GM19372 (cell line): ENCODE measurements at regions not wholly inside any gene's neighbourhood (a gene's known extent, or its start where the extent isn't known, plus 50 kb on each side); places are given as distances from the start of the nearest gene placed in this dataset.

Experiments used
- ATAC-seq: cut with Tn5 transposase; IDR thresholded peaks from one replicate; pipeline ENCODE4 v1.9.1; 2021; ENCODE audit warnings: mild to moderate bottlenecking, low read depth, moderate library complexity; ENCODE audit not compliant: unreplicated experiment

DNA sequence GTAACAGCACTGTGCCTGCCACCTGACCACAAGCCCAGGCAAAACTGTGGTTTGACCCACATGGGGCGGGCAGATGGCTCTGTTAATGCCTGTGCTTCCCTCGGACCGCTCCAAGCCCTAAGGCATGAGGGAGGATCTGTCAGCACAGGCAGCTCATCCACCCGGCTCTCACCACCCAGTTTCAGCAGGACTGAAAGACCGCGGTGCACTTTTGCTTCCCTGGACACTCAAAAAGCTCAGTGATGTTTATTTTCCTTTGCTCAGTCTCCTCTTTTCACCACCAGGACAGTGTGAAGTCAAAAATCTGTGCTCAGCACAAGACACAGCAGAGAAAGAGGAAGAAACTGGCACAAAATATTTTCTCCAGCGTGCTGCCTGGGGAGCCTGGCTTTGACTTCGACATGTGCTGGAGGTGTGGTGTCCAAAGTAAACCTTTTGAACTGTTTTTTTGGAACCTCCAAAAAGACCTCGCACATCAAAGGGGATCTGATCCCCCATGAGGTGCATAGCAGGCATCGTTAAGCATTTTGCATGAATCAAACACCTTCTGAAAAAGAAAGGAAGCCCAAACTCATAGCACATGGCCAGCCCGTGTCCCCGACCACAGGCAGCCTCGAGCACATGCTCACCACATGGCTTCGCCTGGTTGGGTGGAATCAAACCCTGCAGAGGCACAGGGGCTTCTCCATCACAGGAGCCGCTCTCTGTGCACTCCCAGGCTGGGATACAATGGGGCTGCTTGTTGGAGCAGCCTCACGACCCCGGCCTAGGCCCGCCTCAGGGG, 441.7 kb upstream of the JARID2 start:
- no peak for ATAC-seq

DNA sequence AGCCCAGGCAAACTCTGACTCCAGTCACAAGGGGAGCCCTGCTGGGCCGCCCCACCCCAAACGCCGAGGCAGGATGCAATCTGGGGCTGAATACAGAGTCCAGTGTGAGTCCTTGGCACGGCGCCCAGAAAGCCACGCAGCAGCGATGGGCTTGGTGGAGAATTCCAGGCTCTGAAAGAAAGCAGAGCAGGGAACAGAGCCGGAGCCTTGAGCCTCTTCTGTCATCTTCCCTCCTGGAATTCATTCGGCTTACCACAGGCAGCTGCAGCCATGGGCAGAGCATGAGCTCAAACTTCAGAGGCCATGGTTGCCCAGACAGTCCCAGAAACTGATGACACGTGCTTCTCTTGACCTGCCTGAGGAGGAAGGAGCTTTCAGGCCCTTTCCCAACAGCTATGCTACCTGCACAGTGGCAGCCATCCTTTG, 441.1 kb upstream of the JARID2 start:
- no peak for ATAC-seq

DNA sequence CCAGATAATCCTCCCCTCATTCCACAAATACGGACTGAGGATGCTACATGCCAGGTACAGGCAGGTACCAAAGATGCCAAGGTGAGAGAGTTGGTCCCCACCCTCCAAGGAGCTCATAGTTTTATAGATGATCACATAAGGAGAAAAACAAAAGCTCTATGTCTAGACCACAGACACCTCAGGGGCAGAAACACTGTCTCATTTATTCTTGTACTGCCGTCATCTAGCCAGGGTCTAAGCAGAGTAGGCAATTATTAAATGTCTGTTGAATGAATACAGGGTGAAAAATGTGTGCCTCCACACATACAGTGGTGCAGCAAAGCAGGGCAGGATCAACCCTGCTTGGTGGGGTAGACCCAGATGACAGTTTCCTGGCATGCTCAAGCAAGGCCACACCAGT, 439.8 kb upstream of the JARID2 start:
- ATAC-seq, result no peak

DNA sequence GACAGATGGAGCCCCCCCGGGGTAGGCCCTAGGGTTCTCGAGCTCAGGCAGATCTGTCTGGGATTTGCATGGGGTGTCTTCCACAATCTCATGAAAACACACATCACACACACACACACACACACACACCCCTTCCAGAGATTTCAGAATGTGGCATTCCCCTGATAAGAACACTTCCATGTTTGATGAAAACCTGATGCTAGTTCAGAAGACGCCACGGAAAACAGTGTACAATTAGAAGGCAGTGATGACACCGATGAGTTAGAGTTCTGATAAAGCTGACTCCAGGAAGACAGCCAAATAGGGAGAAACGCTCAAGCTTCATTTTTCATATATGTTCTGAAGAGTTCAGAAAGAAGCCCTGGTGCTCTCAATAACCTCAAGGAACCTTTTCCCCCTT, 438.7 kb upstream of the JARID2 start:
- ATAC-seq, result no peak

DNA sequence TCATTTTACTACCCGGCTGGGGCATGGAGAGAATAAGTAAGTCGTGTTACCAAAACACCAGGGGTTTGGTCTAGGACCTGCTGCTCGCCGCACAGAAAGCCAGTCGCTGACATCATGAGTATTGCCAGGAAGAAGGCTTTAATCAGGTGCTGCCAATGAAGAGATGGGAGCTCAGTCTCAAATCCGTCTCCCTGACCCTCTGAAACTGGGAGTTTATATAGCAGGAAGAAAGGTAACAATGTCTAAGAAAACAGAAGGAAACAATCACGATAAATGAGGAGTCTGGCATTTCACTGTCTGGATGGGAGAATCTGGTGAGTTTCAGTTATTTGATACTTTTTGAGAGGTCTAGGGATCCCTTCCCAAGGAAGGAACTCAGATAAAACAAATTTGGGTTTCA, 437.9 kb upstream of the JARID2 start:
- no peak for ATAC-seq

DNA sequence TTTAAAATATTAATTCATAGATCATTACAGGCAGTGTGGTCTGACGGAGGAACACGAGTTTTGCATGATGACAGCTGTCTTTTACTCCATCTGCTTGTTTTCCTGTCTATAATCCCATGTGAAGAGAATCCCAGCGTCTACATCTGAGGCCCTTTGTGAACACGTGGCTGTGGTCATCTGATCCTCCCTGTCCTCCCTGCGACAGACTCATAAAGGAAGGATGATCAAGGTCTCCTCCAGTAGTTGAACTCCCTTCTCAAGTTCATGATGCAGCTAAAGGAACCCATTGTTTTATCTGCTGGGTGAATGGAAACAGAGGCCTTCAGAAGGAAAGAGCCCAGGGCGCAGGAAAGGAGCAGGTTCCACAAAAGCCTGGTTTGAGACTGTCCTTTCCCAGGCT, 435.8 kb upstream of the JARID2 start:
- ATAC-seq, result no peak

DNA sequence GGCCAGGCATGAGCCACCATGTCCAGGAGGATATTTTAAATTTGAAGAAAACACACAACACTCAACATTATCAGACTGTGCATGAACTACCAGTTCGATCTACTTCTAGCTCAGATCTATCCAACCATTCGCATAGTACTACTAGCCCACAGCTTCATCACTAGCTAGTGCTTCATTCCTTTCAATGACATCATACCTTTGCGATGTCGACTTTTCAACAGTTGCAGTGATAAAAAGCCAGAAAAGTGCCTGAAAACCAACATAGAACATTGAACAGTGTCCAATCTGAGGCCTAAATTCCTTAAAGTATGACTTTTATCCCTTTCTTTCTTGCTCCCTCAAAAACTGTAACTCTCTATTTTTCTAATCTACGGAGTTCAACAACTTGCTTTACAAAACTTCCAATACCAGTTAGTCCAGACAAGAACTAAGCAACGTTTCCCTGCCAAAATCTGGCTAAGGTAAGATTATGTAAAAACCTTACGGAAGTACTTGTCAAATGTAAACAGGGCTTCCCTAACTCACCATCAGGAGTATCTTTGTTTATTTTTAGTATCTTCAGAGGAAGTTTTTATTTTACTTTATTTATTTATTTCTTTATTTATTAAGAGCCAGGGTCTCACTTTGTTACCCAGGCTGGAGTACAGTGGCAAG, 434.0 kb upstream of the JARID2 start:
- ATAC-seq, result no peak

DNA sequence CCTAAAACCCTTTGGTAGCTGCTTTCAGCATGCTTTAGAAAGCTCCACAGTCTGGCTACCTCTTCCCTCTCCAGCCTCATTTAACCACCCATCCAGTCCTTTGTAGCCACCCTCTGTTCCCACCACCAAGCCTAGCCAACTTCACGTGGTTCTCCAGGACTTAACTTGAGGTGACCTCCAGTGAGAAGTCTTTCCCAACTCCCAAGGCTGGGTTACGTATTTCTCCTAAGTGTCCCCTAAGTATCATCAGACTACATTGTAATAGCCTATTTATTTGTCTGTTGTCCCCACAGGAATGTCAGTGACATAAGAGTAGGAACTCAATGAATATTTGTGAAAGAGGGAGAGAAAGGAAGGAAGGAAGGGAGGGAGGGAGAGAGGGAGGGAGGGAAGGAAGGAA, 431.9 kb upstream of the JARID2 start:
- no peak for ATAC-seq

DNA sequence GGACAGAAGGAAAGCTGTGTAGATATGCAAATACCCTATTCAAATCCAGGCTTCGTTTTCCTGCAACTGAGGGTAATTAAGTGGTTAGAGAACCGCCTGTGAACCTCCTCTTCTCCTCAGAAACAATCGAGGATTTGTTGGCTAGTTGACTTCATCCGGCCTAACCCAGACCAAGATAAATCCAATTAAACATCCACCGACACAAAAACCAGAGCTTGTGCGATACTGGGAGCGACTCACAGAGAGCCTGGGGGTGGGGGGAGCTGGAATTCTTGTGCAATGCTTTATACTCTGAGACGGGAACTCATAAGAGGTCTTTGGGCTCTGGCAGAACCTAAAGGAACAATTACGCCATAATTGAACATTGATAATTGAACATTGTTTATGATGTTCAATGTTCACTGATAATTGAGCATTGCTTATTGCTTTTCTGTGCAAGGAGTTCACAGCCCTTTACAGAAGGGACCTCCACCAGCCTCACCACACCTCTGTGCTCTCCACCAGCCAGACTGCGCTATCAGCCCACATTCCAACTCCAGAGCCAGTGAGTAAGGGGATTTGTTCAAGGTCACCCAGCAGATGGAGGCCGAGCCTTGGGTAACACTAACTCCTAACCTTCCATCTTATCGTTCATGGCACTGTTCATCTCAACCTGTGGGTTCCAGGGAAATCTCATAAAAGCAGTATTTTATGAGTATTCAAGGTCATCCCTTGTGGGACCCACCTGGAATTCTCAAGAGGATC, 429.6 kb upstream of the JARID2 start:
- no peak for ATAC-seq

DNA sequence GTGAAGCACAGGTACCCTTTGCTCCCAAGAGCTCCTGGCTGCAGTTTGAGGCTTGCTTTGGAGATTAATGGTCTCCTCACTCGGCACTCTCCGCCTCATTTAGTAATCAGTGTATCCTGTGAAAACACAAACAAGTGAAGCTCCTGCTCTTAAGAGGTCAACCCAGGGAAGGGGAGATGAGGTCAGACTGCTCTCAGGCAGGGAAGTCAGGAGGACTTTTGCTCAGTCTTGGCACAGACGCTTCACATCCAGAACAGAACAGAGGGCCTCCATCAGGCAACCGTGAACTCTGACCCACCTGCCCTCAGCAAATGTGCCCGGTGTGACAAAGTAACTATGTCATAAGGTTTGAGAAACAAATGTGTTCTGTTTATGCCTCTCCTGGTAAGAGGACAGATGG, 428.8 kb upstream of the JARID2 start:
- no peak for ATAC-seq

DNA sequence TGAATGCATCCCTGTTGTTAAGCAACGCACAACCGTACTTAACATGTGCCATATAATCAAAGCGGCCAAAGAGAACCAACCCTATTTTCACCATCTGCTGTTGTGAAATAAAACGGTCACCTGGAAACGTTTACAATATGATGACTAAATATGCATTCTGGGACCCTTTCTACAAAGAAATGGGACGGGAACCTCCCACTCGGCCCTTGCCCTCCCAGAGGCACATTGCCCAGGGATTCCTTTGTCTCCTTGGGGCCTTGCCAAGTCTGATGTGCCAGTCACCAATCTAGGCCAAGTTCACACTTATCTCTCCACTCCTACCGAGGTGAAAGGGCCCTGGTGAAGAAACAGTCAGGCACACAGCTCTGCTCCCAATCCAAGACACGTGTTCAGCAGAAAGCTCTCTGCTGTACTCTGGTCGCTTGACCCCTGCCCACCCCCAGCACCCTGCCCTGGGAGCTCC, 427.4 kb upstream of the JARID2 start:
- ATAC-seq, result no peak

DNA sequence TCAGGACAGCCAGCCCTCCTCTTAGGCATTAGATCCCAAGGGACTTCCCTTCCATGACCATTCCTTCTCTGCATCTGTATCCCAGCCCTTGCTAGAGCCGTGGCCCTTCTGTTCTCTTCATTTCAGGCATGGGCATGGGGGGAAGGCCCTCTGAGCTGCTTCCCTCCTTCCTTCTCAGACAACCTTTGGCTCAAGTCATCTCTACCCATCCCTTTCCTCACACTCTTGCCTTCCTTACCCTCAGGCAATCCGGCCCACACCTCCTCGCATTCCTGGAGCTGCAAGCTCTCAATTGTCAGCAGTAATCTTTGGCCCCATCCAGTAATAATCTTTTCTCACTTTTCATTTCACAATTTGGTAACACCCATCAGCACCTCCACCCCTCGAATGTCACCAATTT, 426.9 kb upstream of the JARID2 start:
- no peak for ATAC-seq

DNA sequence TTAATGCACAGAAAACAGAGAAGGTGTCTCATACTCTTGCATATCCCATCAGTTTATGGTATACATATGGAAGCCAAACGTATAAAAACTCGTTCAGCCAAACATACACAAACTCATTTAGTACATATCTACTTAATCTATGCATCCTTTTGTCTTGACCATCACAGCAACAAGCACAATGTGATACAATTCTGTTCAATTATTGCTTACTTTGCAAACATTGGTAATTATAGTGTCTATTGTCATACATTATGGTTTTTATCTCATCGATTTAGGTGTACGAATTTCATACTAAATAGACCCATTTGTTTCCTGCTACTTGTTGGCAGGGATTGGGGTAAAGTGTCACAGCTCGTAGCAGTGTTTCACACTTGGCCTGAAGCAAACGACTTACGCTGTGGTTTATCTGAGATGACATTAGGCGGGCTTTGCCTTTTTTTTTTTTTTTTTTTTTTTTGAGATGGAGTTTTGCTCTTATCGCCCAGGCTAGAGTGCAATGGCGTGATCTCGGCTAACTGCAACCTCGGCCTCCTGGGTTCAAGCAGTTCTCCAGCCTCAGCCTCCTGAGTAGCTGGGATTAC, 425.9 kb upstream of the JARID2 start:
- no peak for ATAC-seq

DNA sequence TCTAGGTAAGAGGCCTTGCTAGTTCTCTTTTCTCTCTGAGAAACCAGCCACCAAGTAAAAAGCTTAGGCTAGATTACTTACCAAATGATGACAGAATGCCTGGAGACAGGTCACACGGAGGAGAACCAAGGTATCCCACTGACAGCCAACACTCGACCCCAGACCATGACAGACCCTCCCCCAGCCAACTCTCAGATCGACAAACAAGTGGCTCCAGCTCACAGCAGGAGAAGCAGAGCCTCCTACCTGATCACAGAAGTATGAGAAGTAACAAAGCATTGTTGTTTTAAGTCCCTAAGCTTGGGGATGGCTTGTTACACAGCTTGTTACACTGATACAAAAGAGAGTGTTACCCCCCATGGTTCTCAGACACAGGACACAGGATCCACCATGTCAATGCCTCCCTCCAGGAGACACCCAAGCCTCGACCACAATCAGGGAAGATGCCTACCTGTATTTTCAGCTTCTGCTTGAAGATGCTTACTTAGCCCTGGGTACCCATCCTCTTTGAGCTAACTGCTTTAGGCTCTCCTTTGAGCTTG, 423.8 kb upstream of the JARID2 start:
- ATAC-seq, result no peak

DNA sequence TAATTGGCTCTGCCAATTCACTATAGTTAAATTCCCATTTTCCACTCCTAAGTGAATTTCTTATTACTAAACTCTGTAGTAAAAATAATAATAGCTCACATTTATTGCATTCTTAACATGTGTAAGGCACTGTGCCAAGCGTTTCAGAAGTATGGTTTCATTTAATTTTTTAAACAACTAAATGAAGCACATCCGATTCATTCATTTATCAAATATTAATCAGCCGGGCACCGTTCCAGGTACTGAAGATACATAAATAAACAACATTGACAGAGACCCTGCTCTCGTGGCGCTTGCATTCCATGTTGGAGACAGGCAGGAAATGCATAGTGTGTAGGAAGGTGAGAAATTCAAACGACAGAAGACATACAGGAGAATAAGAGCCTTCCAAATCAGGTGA, 423.2 kb upstream of the JARID2 start:
- ATAC-seq, result no peak

DNA sequence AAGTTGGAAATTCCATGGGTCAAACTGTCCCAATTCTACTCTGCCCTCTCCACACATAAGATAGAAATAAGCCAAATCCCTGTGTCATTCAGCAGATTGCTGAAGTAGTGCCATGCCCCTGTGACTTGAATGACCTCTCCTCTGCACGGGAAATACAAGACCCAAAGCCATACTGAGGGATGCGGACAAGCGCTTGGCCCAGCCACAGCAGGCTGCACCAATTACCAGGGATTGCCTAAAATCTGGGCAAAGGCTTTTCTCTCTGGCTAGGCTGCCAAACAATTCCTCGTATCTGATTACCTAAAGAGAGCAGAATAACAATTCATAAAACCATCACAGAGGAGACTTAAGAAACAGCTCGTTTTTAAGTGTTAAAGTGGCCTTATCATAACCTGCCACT, 421.8 kb upstream of the JARID2 start:
- no peak for ATAC-seq

DNA sequence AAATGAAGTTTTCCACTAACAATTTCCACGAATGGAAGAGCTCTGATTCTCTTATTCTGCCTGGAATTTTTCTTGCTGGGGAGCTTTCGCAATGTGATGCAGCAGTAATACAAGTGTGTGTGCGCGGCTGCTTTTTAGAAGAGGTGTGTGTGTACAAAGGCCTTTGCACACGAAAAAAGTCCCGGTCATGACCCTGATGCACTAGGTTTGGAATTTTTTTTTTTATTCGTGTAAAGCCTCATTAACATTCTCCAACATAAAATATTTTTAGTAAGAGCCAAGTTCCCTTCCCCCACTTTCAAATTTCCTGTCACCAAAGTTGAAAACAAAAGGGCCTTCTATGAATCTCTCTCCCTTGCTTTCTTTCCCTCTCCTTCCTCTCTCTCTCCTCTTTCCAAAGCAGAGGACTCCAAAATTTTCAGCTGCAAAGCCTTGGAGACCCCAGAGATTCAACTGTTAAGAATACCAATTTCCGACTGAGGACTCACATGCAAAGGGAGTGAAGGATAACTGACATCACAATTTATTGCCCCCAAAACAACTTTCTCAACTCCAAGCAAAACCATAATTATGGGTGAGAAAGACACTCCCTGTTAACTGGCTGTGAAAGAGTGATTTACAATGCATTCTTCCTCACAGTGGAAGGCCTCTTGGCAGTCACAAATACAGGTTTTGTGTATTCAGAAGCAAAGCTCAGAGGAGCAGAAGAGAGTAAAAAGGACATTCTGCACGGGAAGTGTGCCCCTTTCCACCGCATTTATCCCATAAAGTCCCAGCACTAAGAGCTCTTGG, 421.2 kb upstream of the JARID2 start:
- no peak for ATAC-seq

DNA sequence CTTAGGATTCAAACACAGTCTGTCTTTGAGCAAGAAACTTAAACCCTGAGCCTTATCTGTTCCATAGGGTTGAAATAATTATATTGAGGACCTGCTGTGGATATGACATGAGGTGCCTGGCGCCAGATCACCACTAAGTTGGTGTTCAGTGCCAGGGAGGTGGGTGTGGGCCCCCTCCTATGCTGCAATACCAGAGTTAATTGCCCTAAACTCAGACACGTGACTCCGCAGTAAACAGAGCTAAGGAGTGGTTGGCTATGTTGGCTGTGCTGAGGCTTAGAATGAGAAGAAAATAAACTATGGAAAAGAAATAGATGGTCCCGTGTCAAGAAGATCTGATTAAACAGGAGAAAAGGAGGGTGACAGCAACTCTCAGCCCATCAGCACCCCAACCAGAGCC, 419.4 kb upstream of the JARID2 start:
- no peak for ATAC-seq

DNA sequence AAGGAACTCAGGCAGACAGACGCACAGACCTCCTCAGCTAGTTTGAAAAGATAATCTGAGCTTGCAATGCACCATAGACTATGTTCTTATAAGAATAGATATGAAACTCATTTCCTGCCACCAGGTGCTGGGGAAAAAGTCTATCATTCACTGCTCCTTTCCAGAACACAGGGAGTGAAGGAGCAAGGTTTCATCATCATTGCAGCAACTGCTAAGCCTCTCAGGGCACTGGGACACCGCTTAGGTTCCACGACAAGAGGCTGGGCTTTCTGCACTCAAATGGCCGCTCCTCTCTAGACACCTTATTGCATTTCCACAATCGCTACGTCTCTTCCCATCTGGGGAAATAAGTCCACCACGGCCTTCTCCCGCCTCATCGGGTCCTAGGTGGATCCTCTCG, 418.5 kb upstream of the JARID2 start:
- no peak for ATAC-seq

DNA sequence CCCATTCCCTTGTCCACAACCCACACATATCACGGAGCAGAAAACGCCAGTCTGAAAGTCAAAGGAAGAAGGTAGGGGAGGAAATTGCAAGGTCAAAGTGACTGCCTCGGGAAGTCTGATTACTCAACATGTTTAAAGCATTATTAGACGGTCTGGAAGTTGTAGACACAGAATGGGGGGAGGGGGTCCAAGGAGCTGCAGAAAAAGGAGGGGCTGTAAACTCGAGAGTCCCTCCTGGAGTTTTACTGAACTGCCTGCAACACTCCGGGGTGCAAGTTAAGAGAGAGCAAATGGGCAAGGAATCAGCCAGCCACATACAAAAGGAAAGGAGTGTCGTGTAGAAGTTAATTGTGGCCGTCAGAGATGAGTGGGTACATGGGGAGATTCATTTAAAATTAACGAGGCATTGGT, 417.7 kb upstream of the JARID2 start:
- ATAC-seq, result no peak
